ENCODE measurements at regions not wholly inside any gene's neighbourhood (a gene's known extent, or its start where the extent isn't known, plus 50 kb on each side); places are given as distances from the start of the nearest gene placed in this dataset.
"Not testable (repeated sequence)": the region's sequence is repeated elsewhere in the genome, so short reads cannot be mapped to it uniquely, and the experiment has no call there.

- Histone ChIP-seq H3K9me3 (no peaks in the 10 kb centered on the region), H3K36me3 (no peaks in the 10 kb centered on the region), H3K4me3 (no peak overlapping the region), H3K27me3 (replicated peaks; ENCODE audit: insufficient read depth) (no peaks in the 10 kb centered on the region), H3K4me1 (replicated peaks) (no peaks in the 10 kb centered on the region), H3K27ac (no peak overlapping the region)
- WGBS = 69% methylated on average over 7 of the region's 7 CpGs
- intact Hi-C loops (cut with DNase I) = no loop called here
- TF ChIP-seq POLR2A (IDR thresholded peaks at IDR 0.05) = no peak
- no peak for TF ChIP-seq POLR2AphosphoS5 (IDR thresholded peaks at IDR 0.05)
- TF ChIP-seq CTCF (IDR thresholded peaks at IDR 0.05) = no peak
- DNase-seq (ENCODE audit: low spot score) = no peak
Measured at GRCh38 chr4:108446556-108446955, 173.8 kb upstream of the RPL34 start.

GRCh38 chr4:108445716-108446115, 174.7 kb upstream of the RPL34 start:
- no peak for DNase-seq (ENCODE audit: low spot score)
- H3K36me3 ChIP-seq = no peaks in the 10 kb centered on the region
- H3K27ac ChIP-seq = no peak overlapping the region
- no peak overlapping the region for H3K4me3 ChIP-seq
- 70% methylated on average over 2 of the region's 2 CpGs for WGBS
- intact Hi-C loops (cut with DNase I) = no loop called here
- no peak for TF ChIP-seq CTCF (IDR thresholded peaks at IDR 0.05)
- TF ChIP-seq POLR2AphosphoS5 (IDR thresholded peaks at IDR 0.05) = no peak
- no peak for TF ChIP-seq POLR2A (IDR thresholded peaks at IDR 0.05)
- H3K9me3 ChIP-seq = no peaks in the 10 kb centered on the region
- no peaks in the 10 kb centered on the region for H3K4me1 ChIP-seq (replicated peaks)
- H3K27me3 ChIP-seq (replicated peaks; ENCODE audit: insufficient read depth) = no peaks in the 10 kb centered on the region

GRCh38 chr4:108443585-108443984, 176.8 kb upstream of the RPL34 start:
- Histone ChIP-seq H3K4me3 (no peak overlapping the region), H3K9me3 (no peaks in the 10 kb centered on the region), H3K36me3 (no peaks in the 10 kb centered on the region), H3K4me1 (replicated peaks) (no peaks in the 10 kb centered on the region), H3K27me3 (replicated peaks; ENCODE audit: insufficient read depth) (no peaks in the 10 kb centered on the region), H3K27ac (no peak overlapping the region)
- no peak for DNase-seq (ENCODE audit: low spot score)
- 93% methylated on average over 3 of the region's 3 CpGs for WGBS
- TF ChIP-seq POLR2AphosphoS5 (IDR thresholded peaks at IDR 0.05) (no peak), CTCF (IDR thresholded peaks at IDR 0.05) (no peak), POLR2A (IDR thresholded peaks at IDR 0.05) (no peak)
- intact Hi-C loops (cut with DNase I) = no loop called here

GRCh38 chr4:108433832-108434231, 186.5 kb upstream of the RPL34 start:
- Histone ChIP-seq H3K27ac (no peak overlapping the region), H3K4me3 (no peak overlapping the region), H3K36me3 (no peaks in the 10 kb centered on the region), H3K27me3 (replicated peaks; ENCODE audit: insufficient read depth) (no peaks in the 10 kb centered on the region), H3K4me1 (replicated peaks) (no peaks in the 10 kb centered on the region), H3K9me3 (no peaks in the 10 kb centered on the region)
- intact Hi-C loops (cut with DNase I) = no loop called here
- 25% methylated on average over 6 of the region's 6 CpGs for WGBS
- DNase-seq (ENCODE audit: low spot score) = no peak
- TF ChIP-seq CTCF (IDR thresholded peaks at IDR 0.05) (no peak), POLR2AphosphoS5 (IDR thresholded peaks at IDR 0.05) (no peak), POLR2A (IDR thresholded peaks at IDR 0.05) (no peak)

GRCh38 chr4:108433394-108433793, 187.0 kb upstream of the RPL34 start:
- H3K4me3 ChIP-seq; intact Hi-C loops (cut with DNase I); DNase-seq (ENCODE audit: low spot score); H3K4me1 ChIP-seq (replicated peaks); H3K27me3 ChIP-seq (replicated peaks; ENCODE audit: insufficient read depth); H3K9me3 ChIP-seq; H3K36me3 ChIP-seq; H3K27ac ChIP-seq: not testable (repeated sequence)
- WGBS = 100% methylated on average over 1 of the region's 1 CpG

All from prostate gland (tissue), 2 donors.